IMR-90 (cell line): ENCODE measurements at regions not wholly inside any gene's neighbourhood (a gene's known extent, or its start where the extent isn't known, plus 50 kb on each side); places are given as distances from the start of the nearest gene placed in this dataset.

ENCODE experiments used
- ATAC-seq: fragments of 200-7000 bp; cut with Tn5 transposase; 2 replicates; pipeline ENCODE4 v1.9.1; 2020; ENCODE audit warnings: low read depth, mild to moderate bottlenecking, moderate library complexity
- BruUV-seq: library from RNA; stranded (reverse); fragments of 400-500 nt; replicated peaks from 2 replicates; lab custom pipeline; 2021; lab: Mats Ljungman, UMichigan
- CTCF ChIA-PET: fragments of 300-600 bp; formaldehyde crosslinking; extraction: SDS; loops from one replicate; lab custom pipeline; 2021; ENCODE audit warnings: antibody characterized with exemption; lab: Yijun Ruan, JAX
- POLR2A ChIA-PET: fragments of 300-600 bp; sonication (Branson Sonifier 250); formaldehyde crosslinking; loops from one replicate; lab custom pipeline; 2022; ENCODE audit warnings: antibody characterized with exemption; ENCODE audit not compliant: unreplicated experiment; lab: Charles Lee
- DNase-seq: peaks from one replicate; pipeline ENCODE4 v3.0.0; 2013
- H2AFZ ChIP-seq: replicated peaks from 2 replicates; pipeline ENCODE3; 2013; ENCODE audit warnings: low read length, mild to moderate bottlenecking; ENCODE audit not compliant: poor library complexity
- H2AK5ac ChIP-seq: 2 replicates; pipeline ENCODE4 v1.6.1; 2013; ENCODE audit warnings: low read depth, low read length, inconsistent platforms
- H2AK9ac ChIP-seq: replicated peaks from 2 replicates; pipeline ENCODE3; 2013; ENCODE audit warnings: mild to moderate bottlenecking, low read depth, low read length, moderate library complexity; ENCODE audit not compliant: poor library complexity
- H2BK120ac ChIP-seq: 2 replicates; pipeline ENCODE4 v1.6.1; 2013; ENCODE audit warnings: low read depth, low read length, inconsistent platforms
- H2BK15ac ChIP-seq: 3 replicates; pipeline ENCODE4 v1.6.1; 2013; ENCODE audit warnings: low read depth, low read length, inconsistent platforms
- H2BK20ac ChIP-seq: 2 replicates; pipeline ENCODE4 v1.6.1; 2013; ENCODE audit warnings: low read depth, mild to moderate bottlenecking, inconsistent platforms, low read length, moderate library complexity
- H2BK5ac ChIP-seq: 2 replicates; pipeline ENCODE4 v1.6.1; 2013; ENCODE audit warnings: mild to moderate bottlenecking, low read depth, low read length, inconsistent platforms; ENCODE audit not compliant: poor library complexity, severe bottlenecking
- H3K14ac ChIP-seq: replicated peaks from 2 replicates; pipeline ENCODE4 v1.6.1; 2013; ENCODE audit warnings: low read depth, low read length, inconsistent platforms
- H3K18ac ChIP-seq: 2 replicates; pipeline ENCODE4 v1.6.1; 2013; ENCODE audit warnings: low read depth, low read length, control low read depth
- H3K23ac ChIP-seq: 2 replicates; pipeline ENCODE4 v1.6.1; 2013; ENCODE audit warnings: low read depth, low read length, inconsistent platforms
- H3K27ac ChIP-seq: 2 replicates; pipeline ENCODE4 v1.5.1; 2013; ENCODE audit warnings: mild to moderate bottlenecking, control low read depth, low read length; ENCODE audit not compliant: insufficient read depth
- H3K27me3 ChIP-seq: 2 replicates; pipeline ENCODE4 v1.6.1; 2013; ENCODE audit warnings: low read length; ENCODE audit not compliant: control insufficient read depth, insufficient read depth
- H3K36me3 ChIP-seq: 2 replicates; pipeline ENCODE4 v1.6.1; 2013; ENCODE audit warnings: low read length, mixed read lengths; ENCODE audit not compliant: control insufficient read depth, insufficient read depth
- H3K4ac ChIP-seq: 2 replicates; pipeline ENCODE4 v1.6.1; 2013; ENCODE audit warnings: low read depth, low read length, inconsistent platforms
- H3K4me1 ChIP-seq: 2 replicates; pipeline ENCODE4 v1.6.1; 2013; ENCODE audit warnings: low read length, mixed read lengths; ENCODE audit not compliant: control insufficient read depth, insufficient read depth
- H3K4me2 ChIP-seq: 2 replicates; pipeline ENCODE4 v1.6.1; 2013; ENCODE audit warnings: low read depth, mild to moderate bottlenecking, control low read depth, low read length, moderate library complexity
- H3K4me3 ChIP-seq: 2 replicates; pipeline ENCODE4 v1.5.1; 2013; ENCODE audit warnings: low read depth, mild to moderate bottlenecking, control low read depth, low read length, moderate library complexity; ENCODE audit not compliant: insufficient read depth
- H3K56ac ChIP-seq: 2 replicates; pipeline ENCODE4 v1.6.1; 2013; ENCODE audit warnings: low read length, inconsistent platforms; ENCODE audit not compliant: insufficient read depth; ENCODE audit errors: extremely low read depth
- H3K79me1 ChIP-seq, 2 experiments: 2 replicates each; pipeline ENCODE4 v1.6.1; 2013; ENCODE audit warnings: low read length in 2 of 2, inconsistent platforms in 1 of 2, low read depth in 1 of 2
- H3K9ac ChIP-seq: 2 replicates; pipeline ENCODE4 v1.6.1; 2013; ENCODE audit warnings: low read depth, low read length, control low read depth
- H3K9me1 ChIP-seq: 2 replicates; pipeline ENCODE4 v1.6.1; 2013; ENCODE audit warnings: low read length, inconsistent platforms; ENCODE audit not compliant: insufficient read depth
- H3K9me3 ChIP-seq: 2 replicates; pipeline ENCODE4 v1.6.1; 2013; ENCODE audit warnings: low read length; ENCODE audit not compliant: control insufficient read depth, insufficient read depth
- H4K20me1 ChIP-seq: 2 replicates; pipeline ENCODE4 v1.6.1; 2013; ENCODE audit warnings: low read length, inconsistent platforms; ENCODE audit not compliant: insufficient read depth
- H4K5ac ChIP-seq: 2 replicates; pipeline ENCODE4 v1.6.1; 2013; ENCODE audit warnings: mild to moderate bottlenecking, low read depth, low read length, control low read depth
- H4K8ac ChIP-seq, 2 experiments: 2 replicates each; pipeline ENCODE4 v1.6.1; 2013; ENCODE audit warnings: low read depth in 2 of 2, low read length in 2 of 2, control low read depth in 1 of 2, inconsistent platforms in 1 of 2
- H4K91ac ChIP-seq: 2 replicates; pipeline ENCODE4 v1.6.1; 2013; ENCODE audit warnings: low read depth, low read length, inconsistent platforms; ENCODE audit not compliant: insufficient read depth
- CHD1 ChIP-seq: IDR thresholded peaks from 2 replicates; pipeline ENCODE4 v1.6.1; 2012; ENCODE audit warnings: low read depth, low read length, improper control_type of control experiment
- MAFK ChIP-seq: IDR thresholded peaks from 2 replicates; pipeline ENCODE4 v1.6.1; 2012; ENCODE audit warnings: low read depth, low read length, improper control_type of control experiment
- MAZ ChIP-seq: IDR thresholded peaks from 2 replicates; pipeline ENCODE4 v1.6.1; 2012; ENCODE audit warnings: low read depth, mild to moderate bottlenecking, low read length, improper control_type of control experiment, moderate library complexity, borderline replicate concordance
- RFX5 ChIP-seq: IDR thresholded peaks from 2 replicates; pipeline ENCODE4 v1.8.0; 2012; ENCODE audit warnings: low read depth, mild to moderate bottlenecking, low read length, moderate library complexity
- WGBS, 2 experiments: methylation state at CpG; one replicate each; pipeline versions ENCODE4 v1.1.5 to v1.1.7; 2013; ENCODE audit warnings: missing lambda C conversion rate in 2 of 2; ENCODE audit not compliant: insufficient read length in 1 of 2; ENCODE audit errors: extremely low coverage in 2 of 2; 5-methylcytosine and 5-hydroxymethylcytosine counted together
- dilution Hi-C: fragments of 300-500 bp; cut with HindIII; formaldehyde crosslinking; loops from one replicate; pipeline ENCODE4 v1.14.3; 2018; ENCODE audit warnings: low sequenced_read_pairs; ENCODE audit not compliant: unreplicated experiment
- in situ Hi-C: fragments of 300-500 bp; cut with MboI; formaldehyde crosslinking; loops from 3 replicates; pipeline ENCODE4 v1.14.3; 2019; ENCODE audit warnings: low sequenced_read_pairs, inconsistent platforms, mixed read lengths
- intact Hi-C: fragments of 100-400 bp; cut with micrococcal nuclease; formaldehyde crosslinking; loops from 2 replicates; pipeline ENCODE4 v1.10.0; 2022

DNA sequence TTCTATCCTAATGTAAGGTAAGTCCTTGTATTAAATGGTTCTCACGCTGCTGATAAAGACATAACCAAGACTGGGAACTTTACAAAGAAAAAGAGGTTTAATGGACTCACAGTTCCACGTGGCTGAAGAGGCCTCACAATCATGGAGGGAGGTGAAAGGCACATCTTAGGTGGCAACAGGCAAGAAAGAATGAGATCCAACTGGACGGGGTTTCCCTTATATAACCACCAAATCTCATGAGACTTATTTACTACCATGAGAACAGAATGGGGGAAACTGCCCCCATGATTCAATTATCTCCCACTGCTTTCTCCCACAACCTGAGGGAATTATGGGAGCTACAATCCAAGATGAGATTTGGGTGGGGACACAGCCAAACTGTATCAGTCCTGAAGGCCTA, 136.6 kb downstream of the HTR1B start:
- no peaks in the 10 kb centered on the region for H3K27me3 ChIP-seq
- no peak overlapping the region for H3K23ac ChIP-seq
- no peaks in the 10 kb centered on the region for H3K9me1 ChIP-seq
- no peak overlapping the region for H3K18ac ChIP-seq
- TF ChIP-seq CHD1 (no peak), RFX5 (no peak), MAFK (no peak), MAZ (no peak)
- H3K56ac ChIP-seq = no peak overlapping the region
- peak overlapping the region; percentile 74 for H2BK20ac ChIP-seq
- H3K9ac ChIP-seq = no peak overlapping the region
- H4K20me1 ChIP-seq = no peaks in the 10 kb centered on the region
- H3K4me1 ChIP-seq = peaks cover 2% of the 10 kb centered on the region; the same call in 1 of the 2 replicates
- no peak overlapping the region for H2AFZ ChIP-seq
- H2AK9ac ChIP-seq = no peak overlapping the region
- H2BK15ac ChIP-seq = peak overlapping the region; percentile 48; the same call in 1 of the 3 replicates
- H3K36me3 ChIP-seq = no peaks in the 10 kb centered on the region
- H2BK5ac ChIP-seq = peak overlapping the region; percentile 77
- no TSS peak for BruUV-seq
- dilution Hi-C loops = no loop called here
- no peak overlapping the region; the same call in 1 of the 2 replicates for H4K91ac ChIP-seq
- H3K9me3 ChIP-seq = no peaks in the 10 kb centered on the region
- H3K4me3 ChIP-seq = no peak overlapping the region
- in situ Hi-C loops = no loop called here
- ATAC-seq = no peak
- intact Hi-C loops = no loop called here
- peak overlapping the region; percentile 26; the same call in 1 of the 2 replicates for H2BK120ac ChIP-seq
- peak overlapping the region; percentile 5 to 76; a peak in 3 of 4 replicates for H4K8ac ChIP-seq
- no peak overlapping the region for H3K4me2 ChIP-seq
- no CpG with 5 or more reads among the region's 3 CpGs for WGBS, 2 experiments
- H4K5ac ChIP-seq = peak overlapping the region; percentile 57; the same call in 1 of the 2 replicates
- H3K27ac ChIP-seq = peak overlapping the region; percentile 59; the same call in 1 of the 2 replicates
- peak overlapping the region; percentile 58; the same call in 1 of the 2 replicates for H3K4ac ChIP-seq
- H3K79me1 ChIP-seq = peaks cover 0 to 5% of the 10 kb centered on the region in 2 experiments; a peak in 1 of 4 replicates
- ChIA-PET CTCF (no interaction called here), POLR2A (no interaction called here)
- DNase-seq = no peak
- H2AK5ac ChIP-seq = no peak overlapping the region
- no peak overlapping the region for H3K14ac ChIP-seq
